BJ (cell line): ENCODE measurements at regions not wholly inside any gene's neighbourhood (a gene's known extent, or its start where the extent isn't known, plus 50 kb on each side); places are given as distances from the start of the nearest gene placed in this dataset.
"Not testable (repeated sequence)": the region's sequence is repeated elsewhere in the genome, so short reads cannot be mapped to it uniquely, and the experiment has no call there.

ENCODE experiments used
- CTCF ChIA-PET: fragments of 350-600 bp; formaldehyde crosslinking; extraction: SDS; loops from one replicate; lab custom pipeline; 2021; ENCODE audit warnings: antibody characterized with exemption, inconsistent platforms; lab: Yijun Ruan, JAX
- POLR2A ChIA-PET: fragments of 300-600 bp; sonication (Branson Sonifier 250); formaldehyde crosslinking; extraction: SDS; loops from one replicate; lab custom pipeline; 2021; ENCODE audit warnings: antibody characterized with exemption; lab: Charles Lee
- DNase-seq: peaks from one replicate; pipeline ENCODE4 v3.0.0-alpha.2; 2011; ENCODE audit warnings: low read depth
- H3K27me3 ChIP-seq: 2 replicates; pipeline ENCODE4 v1.6.0; 2011; ENCODE audit warnings: low read length; ENCODE audit not compliant: control insufficient read depth, insufficient read depth
- H3K36me3 ChIP-seq: 2 replicates; pipeline ENCODE4 v1.5.1; 2011; ENCODE audit warnings: low read length; ENCODE audit not compliant: control insufficient read depth, insufficient read depth
- H3K4me3 ChIP-seq: 2 replicates; pipeline ENCODE4 v1.5.1; 2011; ENCODE audit warnings: low read depth, mild to moderate bottlenecking, control low read depth, low read length
- TF ChIP-seq, protein P1 (sequence below): IDR thresholded peaks from 2 replicates; pipeline ENCODE4 v1.5.1; 2011; ENCODE audit warnings: low read depth, mild to moderate bottlenecking, control low read depth, inconsistent platforms, low read length, moderate library complexity; ENCODE audit not compliant: insufficient read depth

DNA sequence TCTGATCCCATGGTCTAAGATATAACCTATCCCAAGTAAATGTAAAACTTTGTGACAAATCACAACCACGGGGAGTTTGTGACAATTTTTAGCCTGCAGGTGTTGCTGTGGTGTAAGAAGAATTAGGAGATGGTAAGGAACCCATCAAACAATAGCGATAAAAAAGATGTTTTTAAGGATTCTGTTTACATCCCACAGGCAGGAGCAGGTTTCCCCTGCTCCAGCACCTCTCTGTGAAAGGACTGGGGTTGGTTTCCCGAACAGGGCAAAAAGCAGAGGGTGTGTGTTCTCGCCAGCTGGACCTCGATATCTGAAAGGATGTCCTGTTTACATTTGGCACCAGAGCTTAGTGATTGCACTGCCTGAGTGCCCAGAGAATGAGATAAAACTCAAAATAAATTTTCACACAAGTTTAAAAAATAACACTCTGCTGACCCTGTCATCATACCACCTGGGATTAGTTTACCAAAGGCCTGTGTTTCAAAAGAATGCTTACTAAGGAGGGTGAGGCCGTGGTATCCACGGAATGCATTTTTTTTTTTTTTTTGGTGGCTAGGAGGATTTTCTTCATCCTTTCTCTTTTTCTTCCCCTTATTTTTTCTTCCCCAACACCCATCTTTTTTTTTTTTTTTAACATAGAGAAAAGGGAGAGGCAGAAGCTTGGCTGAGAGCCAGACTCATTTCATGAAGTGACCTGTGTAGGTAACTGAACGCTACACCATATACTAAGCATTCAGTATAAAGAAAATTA lies 151.8 kb upstream of the DPH6 start:
- no peak overlapping the region for H3K4me3 ChIP-seq
- no peak for DNase-seq
- H3K27me3 ChIP-seq: no peaks in the 10 kb centered on the region
- CTCF ChIA-PET: interaction anchor here (0.6 to 1.0 kb wide), 3 partner anchors 25 to 726 kb away, joined by 3 to 4 read pairs (median 4); no protein-coding TSS in a partner anchor
- POLR2A ChIA-PET: no interaction called here
- TF ChIP-seq, protein P1, sequence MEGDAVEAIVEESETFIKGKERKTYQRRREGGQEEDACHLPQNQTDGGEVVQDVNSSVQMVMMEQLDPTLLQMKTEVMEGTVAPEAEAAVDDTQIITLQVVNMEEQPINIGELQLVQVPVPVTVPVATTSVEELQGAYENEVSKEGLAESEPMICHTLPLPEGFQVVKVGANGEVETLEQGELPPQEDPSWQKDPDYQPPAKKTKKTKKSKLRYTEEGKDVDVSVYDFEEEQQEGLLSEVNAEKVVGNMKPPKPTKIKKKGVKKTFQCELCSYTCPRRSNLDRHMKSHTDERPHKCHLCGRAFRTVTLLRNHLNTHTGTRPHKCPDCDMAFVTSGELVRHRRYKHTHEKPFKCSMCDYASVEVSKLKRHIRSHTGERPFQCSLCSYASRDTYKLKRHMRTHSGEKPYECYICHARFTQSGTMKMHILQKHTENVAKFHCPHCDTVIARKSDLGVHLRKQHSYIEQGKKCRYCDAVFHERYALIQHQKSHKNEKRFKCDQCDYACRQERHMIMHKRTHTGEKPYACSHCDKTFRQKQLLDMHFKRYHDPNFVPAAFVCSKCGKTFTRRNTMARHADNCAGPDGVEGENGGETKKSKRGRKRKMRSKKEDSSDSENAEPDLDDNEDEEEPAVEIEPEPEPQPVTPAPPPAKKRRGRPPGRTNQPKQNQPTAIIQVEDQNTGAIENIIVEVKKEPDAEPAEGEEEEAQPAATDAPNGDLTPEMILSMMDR: no peak
- H3K36me3 ChIP-seq: no peaks in the 10 kb centered on the region

DNA sequence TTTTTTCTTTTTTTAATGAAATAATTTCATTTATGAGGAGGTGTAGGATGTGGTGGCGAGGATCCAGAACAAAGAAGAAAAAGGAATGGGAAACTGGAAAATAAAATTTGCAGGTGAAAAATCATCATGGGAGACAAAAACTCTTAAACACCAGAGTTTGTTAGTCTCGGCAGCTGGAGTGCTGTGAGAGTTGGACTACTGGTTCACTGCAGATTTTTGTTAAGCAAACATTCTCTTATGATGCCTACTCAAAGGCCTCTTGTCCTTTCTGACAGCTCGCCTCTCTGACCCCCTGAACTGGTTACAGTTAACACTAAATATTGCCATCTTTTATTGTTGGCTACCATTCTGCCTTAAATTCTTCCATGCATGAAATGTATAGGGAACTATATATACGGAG lies 152.4 kb upstream of the DPH6 start:
- TF ChIP-seq, protein P1: no peak
- ChIA-PET CTCF (interaction anchor here (0.6 to 1.0 kb wide), 3 partner anchors 16 to 146 kb away, joined by 3 to 4 read pairs (median 4); no protein-coding TSS in a partner anchor), POLR2A (no interaction called here)
- no peaks in the 10 kb centered on the region for H3K36me3 ChIP-seq
- DNase-seq: no peak
- no peaks in the 10 kb centered on the region for H3K27me3 ChIP-seq
- no peak overlapping the region for H3K4me3 ChIP-seq

DNA sequence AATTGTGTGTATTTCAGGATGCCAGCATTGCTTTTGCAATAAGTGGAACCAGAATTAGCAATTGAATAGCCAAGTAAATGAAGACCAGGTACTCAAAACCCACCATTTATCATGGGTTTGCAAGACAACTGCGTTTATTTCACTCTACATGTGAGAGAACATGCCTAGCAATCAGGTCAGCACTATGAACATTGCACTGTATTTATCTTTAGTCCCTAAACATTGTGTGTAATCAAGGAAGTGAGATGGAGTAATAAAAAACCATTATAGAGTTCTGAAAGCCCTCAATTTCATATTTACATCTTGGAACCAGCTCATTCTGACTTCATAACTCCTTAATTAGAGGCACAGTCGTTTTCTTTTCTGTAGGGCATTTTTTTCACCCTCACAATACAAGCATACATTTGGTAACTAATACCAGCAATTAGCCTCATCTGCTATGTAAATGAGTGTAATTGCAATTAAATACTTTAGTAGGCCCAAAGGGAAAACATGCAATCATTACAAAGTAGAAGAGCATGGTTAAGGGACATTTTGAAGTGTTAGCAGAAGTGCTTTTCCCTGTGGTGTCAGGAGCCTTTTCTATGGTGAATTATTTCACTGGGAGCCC lies 153.1 kb upstream of the DPH6 start:
- no peak overlapping the region for H3K4me3 ChIP-seq
- TF ChIP-seq, protein P1: no peak
- no peak for DNase-seq
- ChIA-PET POLR2A (no interaction called here), CTCF (interaction anchor here (0.7 kb wide), 1 partner anchor 17 kb away, joined by 3 read pairs; no protein-coding TSS in a partner anchor)
- H3K27me3 ChIP-seq: no peaks in the 10 kb centered on the region
- H3K36me3 ChIP-seq: no peaks in the 10 kb centered on the region

DNA sequence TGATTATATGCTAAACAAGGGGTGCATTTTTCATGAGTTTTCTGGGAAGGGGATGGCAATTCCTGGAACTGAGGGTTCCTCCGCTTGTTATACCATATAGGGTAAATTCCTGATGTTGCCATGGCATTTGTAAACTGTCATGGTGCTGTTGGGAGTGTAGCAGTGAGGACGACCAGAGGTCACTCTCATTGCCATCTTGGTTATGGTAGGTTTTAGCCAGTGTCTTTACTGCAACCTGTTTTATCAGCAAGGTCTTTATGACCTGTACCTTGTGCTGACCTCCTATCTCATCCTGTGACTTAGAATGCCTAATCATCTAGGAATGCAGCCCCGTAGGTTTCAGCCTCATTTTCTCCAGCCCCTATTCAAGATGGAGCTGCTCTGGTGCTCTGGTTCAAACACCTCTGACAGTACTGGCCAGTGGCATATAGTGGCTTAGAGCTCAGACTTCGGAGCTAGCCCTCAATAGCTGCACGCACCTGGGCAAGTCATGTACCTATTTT lies 154.2 kb upstream of the DPH6 start:
- DNase-seq, CTCF ChIA-PET, H3K27me3 ChIP-seq, H3K4me3 ChIP-seq, H3K36me3 ChIP-seq, POLR2A ChIA-PET: not testable (repeated sequence)

DNA sequence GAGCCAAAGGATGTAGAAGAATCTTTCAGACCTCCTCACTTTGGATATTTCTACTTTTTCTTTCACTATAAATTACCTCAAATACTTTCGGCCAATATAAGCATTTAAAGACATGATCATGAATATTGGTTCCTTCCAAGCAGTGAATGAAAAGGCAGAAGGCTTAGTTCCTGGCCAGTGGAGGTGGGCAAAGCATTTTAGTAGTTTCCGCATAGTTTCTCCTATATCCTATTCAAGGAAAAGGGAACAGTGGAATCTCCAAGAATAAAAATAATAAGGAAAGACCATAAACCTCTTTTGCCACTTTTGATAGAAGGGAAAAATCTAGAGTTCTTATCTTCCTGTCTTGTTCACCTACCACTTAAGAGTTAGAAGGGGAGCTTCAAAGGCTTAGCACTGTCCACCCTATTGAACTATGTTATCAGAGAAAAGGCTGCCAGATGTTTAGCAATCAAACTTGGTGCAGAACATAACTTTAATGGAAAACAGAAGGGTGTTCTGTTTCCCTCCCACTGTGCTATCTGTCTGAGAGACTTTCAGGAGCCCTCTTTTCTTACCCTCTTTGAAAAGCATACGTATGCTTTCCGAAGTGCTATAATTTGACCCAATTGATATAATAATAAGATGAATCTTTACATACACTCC lies 155.6 kb upstream of the DPH6 start:
- CTCF ChIA-PET: no interaction called here
- TF ChIP-seq, protein P1: no peak

More for the DNA sequence above, 155.6 kb upstream of the DPH6 start:
- Histone ChIP-seq H3K4me3 (no peak overlapping the region), H3K27me3 (no peaks in the 10 kb centered on the region), H3K36me3 (no peaks in the 10 kb centered on the region)
- DNase-seq: no peak
- POLR2A ChIA-PET: no interaction called here
